Astrocyte (in vitro differentiated cells and primary cell): ENCODE measurements at regions not wholly inside any gene's neighbourhood (a gene's known extent, or its start where the extent isn't known, plus 50 kb on each side); places are given as distances from the start of the nearest gene placed in this dataset.

Source experiments
- EZH2 ChIP-seq: IDR thresholded peaks from 2 replicates; pipeline ENCODE4 v1.6.1; 2012; ENCODE audit warnings: mild to moderate bottlenecking, low read length, inconsistent platforms; ENCODE audit not compliant: insufficient read depth
- TF ChIP-seq, protein P1 (sequence below): IDR thresholded peaks from 2 replicates; pipeline ENCODE4 v1.5.1; 2011; ENCODE audit warnings: low read depth, mild to moderate bottlenecking, inconsistent platforms, low read length, moderate library complexity; ENCODE audit not compliant: insufficient read depth

DNA sequence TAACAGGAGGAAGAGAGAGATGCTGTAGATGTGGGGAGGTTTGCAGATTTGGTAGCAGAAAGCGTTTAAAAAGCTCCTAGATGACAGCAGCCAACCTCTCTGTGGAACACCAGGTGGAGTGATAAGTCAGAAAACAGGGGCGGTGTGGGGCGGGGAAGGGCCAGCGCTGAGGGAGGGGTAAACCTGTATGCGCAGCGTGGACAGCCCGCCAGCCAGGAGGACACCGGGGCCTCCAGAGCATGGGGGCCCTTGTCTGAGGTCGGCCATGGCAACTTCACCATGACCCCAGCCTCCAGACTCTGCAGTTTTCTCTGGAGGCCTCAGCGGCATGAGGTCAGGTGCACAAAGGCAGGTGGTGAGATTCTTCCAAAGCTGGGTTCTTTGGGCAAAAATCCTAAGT is 423.7 kb downstream of the BRD1 start:
- TF ChIP-seq, protein P1, sequence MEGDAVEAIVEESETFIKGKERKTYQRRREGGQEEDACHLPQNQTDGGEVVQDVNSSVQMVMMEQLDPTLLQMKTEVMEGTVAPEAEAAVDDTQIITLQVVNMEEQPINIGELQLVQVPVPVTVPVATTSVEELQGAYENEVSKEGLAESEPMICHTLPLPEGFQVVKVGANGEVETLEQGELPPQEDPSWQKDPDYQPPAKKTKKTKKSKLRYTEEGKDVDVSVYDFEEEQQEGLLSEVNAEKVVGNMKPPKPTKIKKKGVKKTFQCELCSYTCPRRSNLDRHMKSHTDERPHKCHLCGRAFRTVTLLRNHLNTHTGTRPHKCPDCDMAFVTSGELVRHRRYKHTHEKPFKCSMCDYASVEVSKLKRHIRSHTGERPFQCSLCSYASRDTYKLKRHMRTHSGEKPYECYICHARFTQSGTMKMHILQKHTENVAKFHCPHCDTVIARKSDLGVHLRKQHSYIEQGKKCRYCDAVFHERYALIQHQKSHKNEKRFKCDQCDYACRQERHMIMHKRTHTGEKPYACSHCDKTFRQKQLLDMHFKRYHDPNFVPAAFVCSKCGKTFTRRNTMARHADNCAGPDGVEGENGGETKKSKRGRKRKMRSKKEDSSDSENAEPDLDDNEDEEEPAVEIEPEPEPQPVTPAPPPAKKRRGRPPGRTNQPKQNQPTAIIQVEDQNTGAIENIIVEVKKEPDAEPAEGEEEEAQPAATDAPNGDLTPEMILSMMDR, result no peak
- no peak for TF ChIP-seq EZH2
